ENCODE measurements at regions not wholly inside any gene's neighbourhood (a gene's known extent, or its start where the extent isn't known, plus 50 kb on each side); places are given as distances from the start of the nearest gene placed in this dataset.

- ATAC-seq (no peak), DNase-seq (no peak)
- Mint-ChIP-seq H3K4me1 (ENCODE audit: low read depth) (no peaks in the 10 kb centered on the region), H3K36me3 (ENCODE audit: low read depth) (no peaks in the 10 kb centered on the region), H3K27ac (no peak overlapping the region), H3K9me3 (ENCODE audit: insufficient read depth) (no peaks in the 10 kb centered on the region), H3K27me3 (ENCODE audit: low read depth) (peaks cover 12% of the 10 kb centered on the region), H3K4me3 (no peak overlapping the region)
- CTCF ChIA-PET, result interaction anchor here (1.0 to 1.2 kb wide), 2 partner anchors 11 to 215 kb away, joined by 3 read pairs; no protein-coding TSS in a partner anchor
- POLR2A ChIA-PET, result no interaction called here
These were observed 259.6 kb upstream of the SESN3 start for GRCh38 chr11:95490625-95491024.

- ChIA-PET CTCF (no interaction called here), POLR2A (no interaction called here)
- DNase-seq, result no peak
- no peak for ATAC-seq
- Mint-ChIP-seq H3K27ac (no peak overlapping the region), H3K27me3 (ENCODE audit: low read depth) (peaks cover 10% of the 10 kb centered on the region), H3K4me1 (ENCODE audit: low read depth) (no peaks in the 10 kb centered on the region), H3K36me3 (ENCODE audit: low read depth) (no peaks in the 10 kb centered on the region), H3K4me3 (no peak overlapping the region), H3K9me3 (ENCODE audit: insufficient read depth) (peaks cover 3% of the 10 kb centered on the region)
These were observed 256.9 kb upstream of the SESN3 start for GRCh38 chr11:95487938-95488337.

- ATAC-seq, result no peak
- Mint-ChIP-seq H3K27ac (no peak overlapping the region), H3K27me3 (ENCODE audit: low read depth) (peaks cover 10% of the 10 kb centered on the region), H3K36me3 (ENCODE audit: low read depth) (no peaks in the 10 kb centered on the region), H3K4me1 (ENCODE audit: low read depth) (no peaks in the 10 kb centered on the region), H3K4me3 (no peak overlapping the region), H3K9me3 (ENCODE audit: insufficient read depth) (peaks cover 3% of the 10 kb centered on the region)
- ChIA-PET POLR2A (no interaction called here), CTCF (no interaction called here)
- DNase-seq, result no peak
These were observed 256.4 kb upstream of the SESN3 start for GRCh38 chr11:95487391-95487790.

GRCh38 chr11:95486979-95487378 is 256.0 kb upstream of the SESN3 start:
- H3K9me3 Mint-ChIP-seq (ENCODE audit: insufficient read depth), result peaks cover 3% of the 10 kb centered on the region
- POLR2A ChIA-PET, result interaction anchor here (0.6 kb wide), 1 partner anchor 301 kb away, joined by 3 read pairs; no protein-coding TSS in a partner anchor
- peaks cover 10% of the 10 kb centered on the region for H3K27me3 Mint-ChIP-seq (ENCODE audit: low read depth)
- H3K4me3 Mint-ChIP-seq, result no peak overlapping the region
- DNase-seq (no peak), ATAC-seq (no peak)
- CTCF ChIA-PET, result no interaction called here
- H3K36me3 Mint-ChIP-seq (ENCODE audit: low read depth), result no peaks in the 10 kb centered on the region
- H3K4me1 Mint-ChIP-seq (ENCODE audit: low read depth), result no peaks in the 10 kb centered on the region
- H3K27ac Mint-ChIP-seq, result no peak overlapping the region

- Mint-ChIP-seq H3K4me1 (ENCODE audit: low read depth) (no peaks in the 10 kb centered on the region), H3K4me3 (no peak overlapping the region), H3K9me3 (ENCODE audit: insufficient read depth) (peaks cover 3% of the 10 kb centered on the region), H3K27me3 (ENCODE audit: low read depth) (peaks cover 8% of the 10 kb centered on the region), H3K36me3 (ENCODE audit: low read depth) (no peaks in the 10 kb centered on the region), H3K27ac (no peak overlapping the region)
- DNase-seq, result no peak
- no peak for ATAC-seq
- ChIA-PET CTCF (no interaction called here), POLR2A (interaction anchor here (0.6 kb wide), 1 partner anchor 302 kb away, joined by 3 read pairs; no protein-coding TSS in a partner anchor)
These were observed 255.5 kb upstream of the SESN3 start for GRCh38 chr11:95486466-95486865.

GRCh38 chr11:95485115-95485900 is 254.3 kb upstream of the SESN3 start:
- H3K36me3 Mint-ChIP-seq (ENCODE audit: low read depth), result no peaks in the 10 kb centered on the region
- H3K4me1 Mint-ChIP-seq (ENCODE audit: low read depth), result no peaks in the 10 kb centered on the region
- peaks cover 3% of the 10 kb centered on the region for H3K9me3 Mint-ChIP-seq (ENCODE audit: insufficient read depth)
- H3K27ac Mint-ChIP-seq, result no peak overlapping the region
- ChIA-PET POLR2A (no interaction called here), CTCF (no interaction called here)
- H3K27me3 Mint-ChIP-seq (ENCODE audit: low read depth), result peaks cover 4% of the 10 kb centered on the region
- DNase-seq (no peak), ATAC-seq (no peak)
- no peak overlapping the region for H3K4me3 Mint-ChIP-seq

- H3K36me3 Mint-ChIP-seq (ENCODE audit: low read depth), result no peaks in the 10 kb centered on the region
- no peak overlapping the region for H3K4me3 Mint-ChIP-seq
- ChIA-PET CTCF (no interaction called here), POLR2A (no interaction called here)
- DNase-seq, result no peak
- H3K27me3 Mint-ChIP-seq (ENCODE audit: low read depth), result peaks cover 2% of the 10 kb centered on the region
- H3K27ac Mint-ChIP-seq, result no peak overlapping the region
- peaks cover 3% of the 10 kb centered on the region for H3K9me3 Mint-ChIP-seq (ENCODE audit: insufficient read depth)
- no peaks in the 10 kb centered on the region for H3K4me1 Mint-ChIP-seq (ENCODE audit: low read depth)
- no peak for ATAC-seq
These were observed 252.3 kb upstream of the SESN3 start for GRCh38 chr11:95483339-95483738.

GRCh38 chr11:95478003-95478402 is 247.0 kb upstream of the SESN3 start:
- H3K9me3 Mint-ChIP-seq (ENCODE audit: insufficient read depth), result peaks cover 2% of the 10 kb centered on the region
- H3K4me1 Mint-ChIP-seq (ENCODE audit: low read depth), result no peaks in the 10 kb centered on the region
- H3K36me3 Mint-ChIP-seq (ENCODE audit: low read depth), result no peaks in the 10 kb centered on the region
- no peaks in the 10 kb centered on the region for H3K27me3 Mint-ChIP-seq (ENCODE audit: low read depth)
- no peak for DNase-seq
- ATAC-seq, result no peak
- ChIA-PET POLR2A (interaction anchor here (0.5 kb wide), 1 partner anchor 141 kb away, joined by 3 read pairs; no protein-coding TSS in a partner anchor), CTCF (no interaction called here)
- no peak overlapping the region for H3K4me3 Mint-ChIP-seq
- no peak overlapping the region for H3K27ac Mint-ChIP-seq

- Mint-ChIP-seq H3K4me1 (ENCODE audit: low read depth) (no peaks in the 10 kb centered on the region), H3K36me3 (ENCODE audit: low read depth) (no peaks in the 10 kb centered on the region), H3K4me3 (no peak overlapping the region), H3K27me3 (ENCODE audit: low read depth) (no peaks in the 10 kb centered on the region), H3K9me3 (ENCODE audit: insufficient read depth) (peaks cover 3% of the 10 kb centered on the region), H3K27ac (no peak overlapping the region)
- no peak for ATAC-seq
- ChIA-PET CTCF (no interaction called here), POLR2A (no interaction called here)
- DNase-seq, result no peak
These were observed 238.3 kb upstream of the SESN3 start for GRCh38 chr11:95469258-95469657.

GRCh38 chr11:95466416-95466815 is 235.4 kb upstream of the SESN3 start:
- no peaks in the 10 kb centered on the region for H3K36me3 Mint-ChIP-seq (ENCODE audit: low read depth)
- no peaks in the 10 kb centered on the region for H3K9me3 Mint-ChIP-seq (ENCODE audit: insufficient read depth)
- ChIA-PET POLR2A (no interaction called here), CTCF (no interaction called here)
- ATAC-seq (no peak), DNase-seq (no peak)
- no peaks in the 10 kb centered on the region for H3K4me1 Mint-ChIP-seq (ENCODE audit: low read depth)
- H3K4me3 Mint-ChIP-seq, result no peak overlapping the region
- H3K27me3 Mint-ChIP-seq (ENCODE audit: low read depth), result no peaks in the 10 kb centered on the region
- no peak overlapping the region for H3K27ac Mint-ChIP-seq

- Mint-ChIP-seq H3K4me3 (no peak overlapping the region), H3K36me3 (ENCODE audit: low read depth) (no peaks in the 10 kb centered on the region), H3K4me1 (ENCODE audit: low read depth) (no peaks in the 10 kb centered on the region), H3K27me3 (ENCODE audit: low read depth) (no peaks in the 10 kb centered on the region), H3K9me3 (ENCODE audit: insufficient read depth) (no peaks in the 10 kb centered on the region), H3K27ac (no peak overlapping the region)
- no peak for ATAC-seq
- ChIA-PET POLR2A (no interaction called here), CTCF (no interaction called here)
- DNase-seq, result no peak
These were observed 234.9 kb upstream of the SESN3 start for GRCh38 chr11:95465887-95466286.

- ChIA-PET CTCF (no interaction called here), POLR2A (no interaction called here)
- DNase-seq (no peak), ATAC-seq (no peak)
- H3K4me3 Mint-ChIP-seq, result no peak overlapping the region
- H3K9me3 Mint-ChIP-seq (ENCODE audit: insufficient read depth), result peaks cover 8% of the 10 kb centered on the region
- no peaks in the 10 kb centered on the region for H3K36me3 Mint-ChIP-seq (ENCODE audit: low read depth)
- H3K27ac Mint-ChIP-seq, result no peak overlapping the region
- no peaks in the 10 kb centered on the region for H3K27me3 Mint-ChIP-seq (ENCODE audit: low read depth)
- H3K4me1 Mint-ChIP-seq (ENCODE audit: low read depth), result no peaks in the 10 kb centered on the region
These were observed 230.9 kb upstream of the SESN3 start for GRCh38 chr11:95461858-95462257.

- H3K4me1 Mint-ChIP-seq (ENCODE audit: low read depth), result no peaks in the 10 kb centered on the region
- no peak for ATAC-seq
- H3K9me3 Mint-ChIP-seq (ENCODE audit: insufficient read depth), result peaks cover 8% of the 10 kb centered on the region
- no peak for DNase-seq
- CTCF ChIA-PET, result no interaction called here
- no peak overlapping the region for H3K4me3 Mint-ChIP-seq
- H3K27me3 Mint-ChIP-seq (ENCODE audit: low read depth), result no peaks in the 10 kb centered on the region
- H3K36me3 Mint-ChIP-seq (ENCODE audit: low read depth), result no peaks in the 10 kb centered on the region
- POLR2A ChIA-PET, result no interaction called here
- H3K27ac Mint-ChIP-seq, result no peak overlapping the region
These were observed 230.3 kb upstream of the SESN3 start for GRCh38 chr11:95461348-95461747.
